NT2/D1 (cell line): ENCODE measurements at regions not wholly inside any gene's neighbourhood (a gene's known extent, or its start where the extent isn't known, plus 50 kb on each side); places are given as distances from the start of the nearest gene placed in this dataset.

Source experiments
- SUZ12 ChIP-seq: IDR thresholded peaks from 2 replicates; pipeline ENCODE4 v1.6.1; 2011; ENCODE audit not compliant: insufficient read length, insufficient read depth; ENCODE audit errors: extremely low read depth
- YY1 ChIP-seq: IDR thresholded peaks from 2 replicates; pipeline ENCODE4 v1.6.1; 2011; ENCODE audit not compliant: insufficient read length, insufficient read depth
- ZNF274 ChIP-seq: IDR thresholded peaks from 2 replicates; pipeline ENCODE4 v1.6.1; 2011; ENCODE audit warnings: mild to moderate bottlenecking, low read depth, low read length

DNA sequence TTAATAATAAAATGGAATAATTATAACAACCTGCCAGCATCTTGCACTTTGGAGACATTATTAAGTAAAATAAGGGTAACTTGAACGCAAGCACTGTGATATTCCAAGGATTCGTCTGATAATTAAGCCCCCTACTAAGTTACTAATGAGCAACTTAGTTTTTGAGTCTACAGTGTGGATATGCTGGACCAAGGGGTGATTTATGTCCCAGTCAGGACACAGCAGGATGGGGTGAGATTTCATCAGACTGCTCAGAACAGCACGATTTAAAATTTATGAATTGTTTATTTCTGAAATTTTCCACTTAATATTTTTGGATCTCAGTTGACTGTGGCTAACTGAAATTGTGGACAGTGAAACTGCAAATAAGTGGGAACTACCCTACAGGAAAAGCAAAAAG, 182.8 kb upstream of the PHF14 start:
- TF ChIP-seq YY1 (no peak), SUZ12 (no peak), ZNF274 (no peak)
